Bone marrow (tissue), 2 donors: ENCODE measurements at regions not wholly inside any gene's neighbourhood (a gene's known extent, or its start where the extent isn't known, plus 50 kb on each side); places are given as distances from the start of the nearest gene placed in this dataset.
"Not testable (repeated sequence)": the region's sequence is repeated elsewhere in the genome, so short reads cannot be mapped to it uniquely, and the experiment has no call there.

Experiments used
- DNase-seq, 2 donors: peaks; one replicate each; lab custom pipeline; 2025; lab: John Stamatoyannopoulos, UW

DNA sequence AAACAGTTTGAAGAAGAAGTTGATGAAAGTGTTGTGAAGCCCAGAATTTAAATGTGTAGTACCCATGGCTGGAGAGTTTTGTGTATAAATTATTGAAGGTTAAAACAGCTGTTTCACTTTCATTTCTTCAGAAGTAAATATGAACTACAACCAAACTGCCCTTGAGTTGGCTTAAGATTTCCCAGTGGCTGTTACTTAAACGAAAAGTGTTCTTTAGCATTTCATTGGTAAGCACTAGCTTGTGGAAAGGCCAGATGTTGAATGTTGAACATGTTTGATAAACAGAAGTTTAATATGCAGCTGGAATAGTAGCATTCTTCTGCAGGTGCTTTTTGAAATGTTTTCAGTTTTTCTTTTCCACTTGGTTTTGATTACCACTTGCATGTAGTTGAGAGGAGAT, 83.2 kb upstream of the TNRC6B start:
- peak in 1 of 2 donors; percentile 60 for DNase-seq

DNA sequence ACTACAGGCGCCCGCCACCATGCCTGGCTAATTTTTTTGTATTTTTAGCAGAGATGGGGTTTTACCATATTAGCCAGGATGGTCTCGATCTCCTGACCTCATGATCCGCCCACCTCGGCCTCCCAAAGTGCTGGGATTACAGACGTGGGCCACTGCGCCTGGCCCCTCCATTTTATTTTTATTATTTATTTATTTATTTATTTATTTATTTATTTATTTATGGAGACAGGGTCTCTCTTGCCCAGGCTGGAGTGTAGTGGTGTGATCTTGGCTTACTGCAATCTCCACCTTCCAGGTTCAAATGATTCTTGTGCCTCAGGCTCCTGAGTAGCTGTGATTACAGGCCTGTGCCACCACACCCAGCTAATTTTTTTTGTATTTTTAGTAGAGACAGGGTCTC, 77.8 kb upstream of the TNRC6B start:
- not testable (repeated sequence) for DNase-seq

DNA sequence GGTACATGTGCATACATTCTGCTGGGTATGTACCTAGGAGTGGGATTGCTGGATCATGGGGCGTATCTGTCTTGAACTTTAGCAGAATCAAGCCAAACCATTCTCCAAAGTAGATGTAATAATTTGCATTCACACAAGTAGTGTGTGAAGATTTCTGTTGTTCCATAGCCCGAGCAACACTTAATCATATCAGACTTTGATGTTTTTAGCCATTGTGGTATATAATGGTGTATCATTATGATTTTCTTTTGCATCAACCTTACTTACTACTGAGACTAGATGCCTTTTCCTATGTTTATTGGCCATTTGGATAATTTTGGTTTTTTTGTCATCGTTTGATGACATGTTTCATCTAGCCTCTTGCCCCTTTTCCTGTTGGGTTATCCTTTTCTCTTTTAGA, 72.0 kb upstream of the TNRC6B start:
- no peak for DNase-seq

DNA sequence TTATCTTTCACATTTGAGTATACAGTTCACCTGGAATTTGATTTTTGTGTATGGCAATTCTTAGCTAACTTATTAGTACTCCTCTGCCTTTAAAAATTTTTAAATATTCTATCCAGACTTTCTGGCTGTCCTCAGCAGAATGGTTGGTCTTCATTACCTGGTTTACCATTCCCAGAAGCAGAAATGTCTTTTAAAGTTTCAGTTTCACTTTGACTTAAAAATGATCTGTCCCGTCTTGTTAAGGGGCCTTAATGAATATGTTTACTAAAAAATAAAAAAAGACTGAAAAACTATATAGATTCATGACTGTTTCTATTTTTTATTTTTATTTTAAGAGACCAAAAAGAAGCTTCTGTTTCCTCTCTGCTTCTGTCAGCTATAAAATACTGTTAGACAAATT, 70.5 kb upstream of the TNRC6B start:
- DNase-seq, result peak in 1 of 2 donors; percentile 30

DNA sequence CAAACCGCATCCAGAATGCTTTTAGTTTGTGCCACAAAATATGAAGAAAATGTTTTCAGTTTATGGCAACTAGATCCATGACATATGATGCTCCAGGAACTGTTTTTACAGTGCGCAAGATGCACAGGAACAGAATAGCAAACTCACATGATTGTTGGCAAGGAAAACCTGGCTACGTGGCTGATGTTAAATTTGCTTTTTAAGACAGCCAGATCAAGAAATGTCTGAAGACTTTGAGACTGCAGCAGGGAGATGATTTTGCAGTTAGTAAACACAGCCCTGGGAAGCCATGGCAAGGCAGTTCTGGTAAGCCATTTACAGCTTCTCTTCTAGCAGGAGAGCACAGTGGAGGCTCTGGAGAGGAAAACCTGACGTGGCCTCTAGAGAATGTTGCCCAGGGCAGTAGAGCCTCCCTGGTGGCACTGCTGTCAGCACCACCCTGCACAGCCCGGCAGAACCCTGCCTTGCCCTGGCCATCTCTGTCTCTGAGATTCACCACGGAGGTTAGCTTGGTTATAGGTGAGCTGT, 69.8 kb upstream of the TNRC6B start:
- DNase-seq, result no peak

DNA sequence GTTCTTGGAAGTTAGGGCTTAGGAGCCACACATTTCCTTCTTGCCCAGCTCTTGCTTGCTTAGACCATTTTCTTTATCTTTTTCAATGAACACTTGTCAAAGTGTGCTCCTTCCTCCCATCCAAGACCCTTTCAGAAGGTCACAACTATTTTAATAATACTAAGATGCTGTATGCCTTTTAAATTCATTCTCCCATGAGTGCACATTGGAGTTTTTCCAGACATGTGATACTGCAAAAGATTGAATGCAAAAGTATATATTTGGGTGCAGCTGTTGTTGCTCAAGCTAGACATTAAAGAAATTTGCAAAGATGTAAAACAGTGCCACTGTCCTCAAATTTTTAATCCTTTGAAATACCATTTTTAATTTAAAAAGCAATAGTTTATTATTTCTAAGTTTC, 69.3 kb upstream of the TNRC6B start:
- no peak for DNase-seq

DNA sequence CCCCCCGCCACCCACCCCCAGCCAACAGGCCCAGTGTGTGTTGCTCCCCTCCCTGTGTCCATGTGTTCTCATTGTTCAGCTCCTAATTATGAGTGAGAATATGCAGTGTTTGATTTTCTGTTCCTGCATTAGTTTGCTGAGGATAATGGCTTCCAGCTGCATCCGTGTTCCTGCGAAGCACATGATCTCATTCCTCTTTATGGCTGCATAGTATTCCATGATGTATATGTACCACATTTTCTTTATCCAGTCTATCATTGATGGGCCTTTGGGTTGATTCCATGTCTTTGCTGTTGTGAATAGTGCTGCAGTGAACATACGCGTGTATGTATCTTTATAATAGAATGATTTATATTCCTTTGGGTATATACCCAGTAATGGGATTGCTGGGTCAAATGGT, 68.8 kb upstream of the TNRC6B start:
- DNase-seq, result not testable (repeated sequence)

DNA sequence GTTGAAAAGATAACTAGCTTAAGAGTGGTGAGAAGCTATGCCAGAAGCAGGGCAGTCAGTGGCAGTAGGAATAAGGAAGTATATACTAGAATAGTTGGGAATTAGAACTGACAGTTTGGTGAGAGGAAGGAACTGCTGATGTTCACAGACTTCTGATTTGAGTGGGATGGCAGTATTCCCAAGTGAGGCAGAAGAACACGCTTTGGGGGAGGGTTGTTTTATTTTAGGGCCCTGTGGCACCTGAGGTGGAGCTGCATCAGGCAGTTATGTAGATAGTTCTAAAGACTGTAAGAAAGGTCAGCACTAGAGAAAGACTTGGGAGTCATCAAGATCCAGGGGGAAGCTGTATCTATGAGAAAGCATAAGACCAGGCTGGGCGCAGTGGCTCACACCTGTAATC, 66.3 kb upstream of the TNRC6B start:
- DNase-seq, result no peak

DNA sequence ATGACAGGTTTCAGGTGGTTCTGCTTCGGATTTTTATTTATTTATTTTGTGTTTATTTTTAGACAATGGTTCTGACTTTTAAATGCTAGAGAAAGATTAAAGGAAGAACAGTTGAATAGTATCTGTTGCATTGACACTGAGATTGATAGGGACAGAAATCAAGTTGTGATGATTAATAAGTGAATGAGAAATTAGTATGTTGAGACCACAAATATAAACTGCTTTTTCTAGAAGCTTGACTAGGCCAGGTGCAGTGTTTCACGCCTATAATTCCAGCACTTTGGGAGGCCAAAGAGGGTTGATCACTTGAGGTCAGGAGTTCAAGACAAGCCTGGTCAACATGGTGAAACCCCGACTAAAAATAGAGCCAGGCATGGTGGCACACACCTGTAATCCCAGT, 65.1 kb upstream of the TNRC6B start:
- DNase-seq, result no peak

DNA sequence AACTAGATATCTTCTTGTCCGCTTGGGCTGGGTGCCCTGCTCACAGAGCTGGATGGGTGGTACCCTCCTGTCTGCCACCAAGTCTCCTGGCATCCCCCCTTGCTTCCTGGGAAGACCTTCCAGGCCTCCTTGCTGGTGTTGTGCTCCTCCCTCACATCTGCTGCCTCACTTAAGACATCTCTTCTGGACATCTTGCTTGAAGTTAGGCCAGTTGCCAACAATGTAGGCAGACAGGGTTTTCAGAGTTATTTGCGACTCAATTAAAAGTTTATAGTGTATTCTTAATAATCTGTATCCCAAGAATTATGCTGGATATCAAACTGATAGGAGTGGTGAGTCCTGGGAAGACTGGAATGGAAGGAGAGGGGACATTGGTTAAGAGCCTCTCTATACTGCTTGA, 64.0 kb upstream of the TNRC6B start:
- DNase-seq, result no peak

DNA sequence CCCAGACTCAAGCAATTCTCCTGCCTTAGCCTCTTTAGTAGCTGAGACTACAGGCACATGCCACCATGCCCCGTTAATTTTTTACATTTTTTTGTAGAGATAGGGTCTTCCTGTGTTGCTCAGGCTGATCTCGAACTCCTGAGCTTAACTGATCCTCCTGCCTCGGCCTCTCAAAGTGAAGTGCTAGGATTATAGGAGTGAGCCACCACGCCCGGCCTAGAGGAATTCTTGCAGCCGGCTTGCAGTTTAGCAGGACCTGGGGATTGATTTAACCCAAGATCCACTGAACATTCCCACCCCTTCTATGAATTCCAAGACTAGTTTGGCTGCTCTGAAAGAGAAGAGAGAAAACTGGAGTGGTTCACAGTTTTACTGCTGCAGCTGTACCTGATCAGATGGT, 63.3 kb upstream of the TNRC6B start:
- no peak for DNase-seq

DNA sequence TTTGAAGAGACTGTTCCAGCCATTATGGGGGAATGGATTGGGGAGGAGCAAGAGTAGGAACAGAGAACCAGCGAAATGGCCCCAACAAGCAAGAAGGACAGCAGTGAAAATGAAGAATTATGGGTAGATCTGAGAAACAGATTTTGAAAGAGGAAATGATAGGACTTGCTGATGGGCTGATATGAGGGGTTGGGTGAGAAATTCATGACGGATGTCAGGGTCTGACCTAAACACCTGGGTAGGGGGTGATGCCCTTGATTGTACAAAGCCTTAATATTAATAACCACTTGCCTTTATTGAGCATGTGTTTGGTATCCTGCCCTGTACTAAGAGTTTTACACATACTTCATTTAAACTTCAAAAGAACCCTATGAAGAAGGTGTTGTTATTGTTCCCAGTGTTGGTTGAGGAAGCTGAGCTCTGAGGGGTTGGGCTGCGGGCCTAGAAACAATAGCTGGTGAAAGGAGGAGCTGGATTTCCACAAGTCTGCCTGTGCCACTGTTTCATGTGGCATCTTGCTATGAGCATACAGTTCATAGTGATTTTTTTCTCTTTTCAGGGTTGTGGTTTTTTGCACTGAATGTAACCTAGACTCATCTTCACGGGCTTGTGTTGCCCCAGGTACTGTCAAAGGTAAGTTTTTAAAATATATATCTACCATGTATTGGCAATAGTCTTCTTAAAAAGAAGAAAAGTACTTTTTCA, 61.1 kb upstream of the TNRC6B start:
- no peak for DNase-seq

DNA sequence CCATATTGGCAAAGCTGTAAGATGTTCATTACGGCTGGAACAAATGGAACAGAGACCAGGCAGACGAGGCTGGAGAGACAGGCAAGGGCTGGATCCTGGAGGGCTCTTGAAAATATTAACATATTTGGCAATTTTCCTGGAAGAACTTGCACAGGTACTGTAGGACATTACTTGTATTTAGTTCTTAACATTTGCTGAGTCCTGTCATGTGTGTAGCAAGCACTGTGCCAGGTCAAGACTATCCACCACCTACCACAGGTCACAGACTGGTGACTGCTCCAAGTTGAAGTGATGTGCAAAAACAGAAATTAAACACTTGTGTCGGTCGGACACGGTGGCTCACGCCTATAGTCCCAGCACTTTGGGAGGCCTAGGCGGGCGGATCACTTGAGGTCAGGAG, 58.7 kb upstream of the TNRC6B start:
- no peak for DNase-seq

DNA sequence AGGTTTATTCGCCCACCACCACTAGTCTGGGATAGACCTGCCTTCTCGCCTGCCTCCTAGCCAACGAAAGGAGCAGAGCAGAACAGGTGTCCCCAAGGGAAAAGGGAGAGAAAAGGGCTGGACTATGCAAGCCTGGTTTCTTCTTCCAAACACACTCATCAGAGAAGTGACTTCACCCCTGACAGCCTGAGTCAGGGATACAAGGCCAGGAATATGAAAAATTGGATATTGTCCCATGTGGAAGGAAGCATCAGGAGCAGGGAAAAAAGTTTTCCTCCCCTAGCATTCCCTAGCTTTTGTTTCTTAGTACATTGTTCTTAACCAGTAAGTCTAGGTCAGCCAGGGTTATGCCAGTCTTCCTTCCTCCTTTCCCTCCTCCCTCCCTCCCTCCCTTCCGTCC, 56.9 kb upstream of the TNRC6B start:
- no peak for DNase-seq

DNA sequence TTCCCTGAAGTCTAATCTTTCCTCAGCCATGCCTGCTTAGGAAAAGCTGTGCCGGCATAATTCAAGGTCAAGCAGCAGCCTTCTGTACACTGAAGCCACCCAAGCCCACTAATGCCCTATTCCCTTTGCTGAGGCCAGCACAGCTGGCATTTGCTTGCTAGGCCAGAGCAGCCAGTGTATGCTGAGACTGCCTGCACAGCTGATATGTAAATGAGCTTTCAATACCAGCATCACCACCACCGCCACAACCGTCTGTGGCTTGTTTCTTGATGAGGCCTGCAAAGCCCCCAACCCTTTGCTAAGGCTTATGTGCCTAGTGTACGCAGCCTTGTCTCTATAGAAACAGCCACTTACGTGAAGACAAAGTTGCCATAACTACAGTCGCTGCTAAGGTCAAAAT, 56.3 kb upstream of the TNRC6B start:
- no peak for DNase-seq

DNA sequence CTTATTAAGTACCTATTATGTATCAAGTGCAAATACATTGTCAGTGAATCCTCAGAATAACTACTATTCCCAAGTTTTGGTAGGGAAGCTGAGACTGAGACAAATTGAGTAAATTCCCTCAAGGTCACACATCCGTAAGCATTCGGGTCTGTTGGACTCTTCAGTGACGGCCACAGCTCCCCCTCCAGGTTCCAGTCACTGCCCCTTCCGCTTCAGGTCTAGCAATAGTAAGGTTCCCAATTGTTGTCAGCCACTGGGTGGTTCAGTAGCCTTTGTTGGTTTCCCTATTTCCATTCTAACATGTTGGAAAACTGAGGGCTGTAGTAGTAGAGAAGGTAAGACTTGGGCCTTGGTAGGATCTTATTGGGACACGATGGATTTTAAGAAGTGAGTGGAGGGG, 54.9 kb upstream of the TNRC6B start:
- no peak for DNase-seq

DNA sequence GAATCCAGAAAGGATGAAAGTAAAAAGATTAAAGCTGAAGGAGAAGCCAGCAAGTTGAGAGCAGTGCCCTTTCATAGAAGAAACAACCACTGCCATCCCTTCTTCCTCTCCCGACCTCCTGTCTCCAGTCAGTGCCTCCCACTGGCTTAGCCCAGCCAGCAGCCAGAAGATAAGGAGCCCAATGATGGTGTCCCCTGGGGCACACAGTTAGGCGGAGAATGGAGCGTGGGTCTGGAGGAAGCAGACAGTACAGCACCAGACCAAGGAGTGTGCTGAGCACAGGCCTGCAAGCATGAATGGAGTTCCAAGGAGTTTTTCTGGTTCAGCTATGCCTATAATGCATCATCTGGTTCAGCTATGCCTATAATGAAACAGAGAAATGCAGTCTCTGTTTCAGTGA, 54.3 kb upstream of the TNRC6B start:
- no peak for DNase-seq
